NCI-H1694 treated with DMSO at 0.1 percent for 48 hours (cell line): ENCODE measurements at regions not wholly inside any gene's neighbourhood (a gene's known extent, or its start where the extent isn't known, plus 50 kb on each side); places are given as distances from the start of the nearest gene placed in this dataset.

ENCODE experiments used
- DNase-seq: peaks from one replicate; lab custom pipeline; 2025; lab: John Stamatoyannopoulos, UW

DNA sequence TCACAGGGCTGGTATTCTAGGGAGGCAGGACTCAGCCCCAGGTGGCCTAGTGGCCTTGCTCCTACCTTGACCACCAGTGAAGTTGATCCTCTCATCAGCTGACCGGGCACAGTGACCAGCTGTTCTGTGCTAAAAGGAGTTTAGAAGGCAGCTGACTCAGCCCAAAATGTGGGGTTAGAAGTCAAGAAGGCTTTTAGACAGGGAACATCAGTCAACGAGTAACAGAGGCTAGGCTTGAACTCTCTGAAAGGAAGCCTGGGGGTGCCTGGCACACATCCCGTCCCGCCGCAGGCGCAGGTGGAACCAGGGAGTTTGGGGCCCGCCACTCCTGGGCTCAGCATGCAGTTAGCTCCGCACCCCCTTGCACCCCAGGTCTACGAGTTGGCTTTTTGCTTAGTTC lies 114.9 kb upstream of the SLC45A1 start:
- no peak for DNase-seq

DNA sequence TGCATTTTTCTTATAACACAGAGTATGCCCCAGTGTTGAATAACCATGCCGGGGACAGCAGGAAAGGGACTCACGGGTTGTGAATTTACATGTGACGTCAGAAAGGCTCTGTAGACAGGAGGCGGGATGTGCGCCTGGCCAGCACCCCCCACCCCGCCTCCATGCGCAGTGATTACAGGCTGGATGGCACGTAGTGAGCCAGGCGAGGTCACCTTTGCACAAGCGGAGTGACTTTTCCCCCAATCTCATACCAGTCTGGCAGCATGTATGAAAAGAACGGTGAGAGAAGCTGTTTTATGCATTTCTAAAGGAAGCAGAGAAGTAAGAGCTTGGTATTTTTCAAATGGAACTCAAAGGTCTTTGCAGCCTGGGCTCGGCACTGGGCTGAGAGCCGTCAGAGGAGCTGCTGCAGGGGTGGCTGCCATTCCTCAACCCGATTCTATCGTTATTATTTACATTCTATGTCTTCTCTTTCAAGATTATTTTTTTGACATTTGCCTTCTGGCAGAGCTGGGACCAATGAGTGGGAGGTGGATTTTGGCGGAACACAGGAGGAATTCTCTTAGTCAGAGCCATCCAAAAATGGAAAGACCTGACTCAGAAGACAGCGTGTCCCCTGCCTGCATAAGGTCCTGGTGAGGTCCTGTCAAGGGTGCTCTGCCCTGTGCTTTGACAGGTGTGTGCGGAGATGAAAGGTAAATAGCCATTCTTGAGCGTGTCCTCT lies 115.6 kb upstream of the SLC45A1 start:
- no peak for DNase-seq

DNA sequence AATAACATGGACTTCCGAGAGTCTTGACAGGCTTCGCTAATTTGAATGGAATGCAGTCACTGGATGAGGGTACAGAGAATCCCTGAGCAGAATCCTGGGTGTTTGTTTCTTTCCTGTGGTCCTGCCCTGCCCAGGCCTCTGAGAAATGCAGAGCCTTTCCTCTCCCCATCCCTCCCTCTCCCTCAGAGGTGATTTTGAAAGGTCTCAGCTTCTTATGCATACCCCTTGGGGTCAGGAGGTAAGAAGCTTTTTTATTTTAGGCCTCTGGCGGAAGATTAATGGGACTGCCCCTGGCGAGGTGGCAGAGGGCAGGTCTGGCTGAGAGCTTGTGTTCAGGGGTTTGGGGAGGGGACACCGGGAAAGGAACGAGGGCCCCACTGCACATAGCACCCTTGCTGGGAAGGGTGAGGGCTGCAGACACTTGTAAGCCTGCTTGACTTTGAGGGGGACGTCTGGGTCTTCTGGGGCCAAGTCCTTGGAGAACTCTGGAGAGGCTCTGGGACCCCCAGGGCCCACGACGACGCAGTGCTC lies 116.5 kb upstream of the SLC45A1 start:
- no peak for DNase-seq

DNA sequence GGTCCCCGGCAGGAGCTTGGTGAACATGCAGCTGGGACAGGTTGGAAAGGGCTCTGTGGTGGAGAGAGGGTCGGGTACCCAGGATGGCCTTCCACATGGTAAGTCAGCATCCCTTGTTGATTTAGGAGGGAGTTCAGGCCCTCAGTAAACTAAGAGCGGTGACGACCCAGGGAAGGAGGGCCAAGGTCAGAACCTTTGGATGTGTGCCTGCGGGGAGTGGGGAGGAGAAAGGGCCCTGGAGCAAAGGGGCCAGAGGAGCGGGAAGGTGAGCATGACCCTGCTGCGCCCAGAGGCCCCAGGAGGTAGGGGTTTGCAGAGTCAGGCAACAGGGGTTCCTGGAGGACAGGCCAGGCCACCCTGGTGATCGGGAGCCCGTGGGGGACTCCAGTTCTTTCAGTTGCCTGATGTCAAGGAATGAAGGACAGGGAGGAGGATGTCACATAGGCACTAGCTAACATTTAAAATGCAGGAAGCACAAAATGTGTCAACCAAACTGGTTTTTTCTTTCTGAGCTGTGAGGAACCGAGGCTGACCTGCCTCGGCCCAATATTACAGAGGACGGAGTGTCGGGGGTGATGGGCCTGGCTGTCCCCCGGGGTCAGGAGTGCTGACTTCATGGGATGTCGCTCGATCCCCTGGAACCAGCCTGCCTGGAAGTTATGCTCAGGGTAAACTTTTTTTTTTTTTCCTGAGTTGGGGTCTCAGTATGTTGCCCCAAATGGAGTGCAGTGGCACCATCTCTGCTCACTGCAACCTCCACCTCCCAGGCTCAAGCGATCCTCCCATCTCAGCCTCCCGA lies 117.4 kb upstream of the SLC45A1 start:
- no peak for DNase-seq

DNA sequence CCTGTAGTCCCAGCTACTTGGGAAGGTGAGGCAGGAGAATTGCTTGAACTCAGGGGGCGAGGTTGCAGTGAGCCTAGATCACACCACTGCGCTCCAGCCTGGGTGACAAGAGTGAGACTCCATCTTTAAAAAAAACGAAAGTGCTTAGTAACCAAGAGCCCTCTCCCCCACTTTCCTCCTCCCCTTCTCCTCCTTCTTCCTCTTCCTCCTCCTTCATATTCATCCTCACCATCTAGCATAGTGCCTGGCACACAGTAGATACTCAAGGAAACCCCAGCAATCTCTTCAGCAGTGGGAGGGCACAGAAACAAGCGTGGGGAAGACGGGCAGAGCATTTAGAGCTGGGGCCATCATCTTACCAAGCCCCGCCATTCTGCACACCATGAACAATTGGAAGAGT lies 119.4 kb upstream of the SLC45A1 start:
- no peak for DNase-seq

DNA sequence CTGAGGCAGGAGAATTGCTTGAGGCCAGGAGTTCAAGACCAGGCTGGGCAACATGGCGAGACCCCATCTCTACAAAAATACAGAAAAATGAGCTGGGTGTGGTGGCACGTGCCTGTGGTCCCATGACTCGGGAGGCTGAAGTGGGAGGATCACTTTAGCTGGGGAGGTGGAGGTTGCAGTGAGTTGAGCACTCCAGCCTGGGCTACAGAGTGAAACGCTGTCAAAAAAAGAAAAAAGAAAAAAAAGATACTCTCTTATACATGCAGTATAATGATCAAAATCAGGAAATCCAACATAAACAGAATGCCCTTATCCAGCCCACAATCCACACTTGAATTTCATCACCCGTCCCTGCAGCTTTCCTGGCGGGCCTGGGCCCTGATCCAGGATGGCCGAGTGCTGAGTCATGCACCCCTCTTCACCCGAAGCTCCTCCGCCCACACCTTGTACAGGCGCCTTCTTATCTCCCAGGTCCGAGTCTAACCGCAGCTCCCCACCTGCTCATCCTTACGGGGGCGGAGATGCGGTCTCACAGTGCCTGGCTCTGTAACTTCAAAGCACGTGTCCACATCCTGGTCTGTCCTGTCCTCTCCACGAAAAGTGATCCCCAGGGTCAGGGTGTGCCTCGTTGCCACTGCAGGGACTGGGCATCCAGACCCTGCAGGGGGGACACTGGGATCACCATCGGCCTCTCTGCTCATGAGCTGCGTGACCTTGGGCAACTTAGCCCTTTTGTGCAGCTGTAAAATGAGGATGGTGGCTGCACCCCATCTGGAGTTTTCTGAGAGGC lies 120.2 kb upstream of the SLC45A1 start:
- DNase-seq: no peak

DNA sequence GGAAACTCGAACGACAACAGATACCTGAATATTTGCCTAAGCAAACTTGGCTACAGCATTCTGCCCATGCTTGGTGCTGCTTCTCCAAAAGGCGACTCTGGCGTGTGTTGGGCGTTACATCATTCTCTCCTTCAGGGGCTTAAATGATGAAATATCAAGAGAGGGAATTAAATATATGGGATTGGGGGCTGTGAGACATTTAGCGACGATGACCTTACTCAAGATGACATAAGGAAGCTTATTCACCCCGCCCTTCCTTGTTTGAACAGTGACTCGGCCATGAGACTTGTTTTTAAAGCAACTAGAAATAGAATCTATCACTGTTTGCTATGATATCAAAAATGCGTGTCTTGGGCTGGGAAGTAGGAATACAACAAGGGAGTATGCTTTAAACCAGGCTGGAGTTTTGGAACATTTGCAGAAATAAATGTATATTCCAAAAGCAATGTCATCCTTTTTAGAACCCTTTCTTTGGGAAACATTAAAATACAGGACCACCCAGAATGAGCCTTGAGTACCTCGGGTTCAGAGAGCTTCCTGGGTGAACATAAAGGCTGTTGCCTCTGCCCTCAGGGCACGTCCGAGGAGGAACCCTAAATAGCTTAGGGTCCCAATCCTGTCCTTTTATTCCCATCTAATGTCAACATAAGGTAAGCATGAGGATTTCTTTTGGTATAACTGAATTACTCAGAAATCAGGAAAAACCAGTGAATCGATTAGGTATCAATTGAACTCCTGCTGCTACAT lies 123.3 kb upstream of the SLC45A1 start:
- DNase-seq: no peak

DNA sequence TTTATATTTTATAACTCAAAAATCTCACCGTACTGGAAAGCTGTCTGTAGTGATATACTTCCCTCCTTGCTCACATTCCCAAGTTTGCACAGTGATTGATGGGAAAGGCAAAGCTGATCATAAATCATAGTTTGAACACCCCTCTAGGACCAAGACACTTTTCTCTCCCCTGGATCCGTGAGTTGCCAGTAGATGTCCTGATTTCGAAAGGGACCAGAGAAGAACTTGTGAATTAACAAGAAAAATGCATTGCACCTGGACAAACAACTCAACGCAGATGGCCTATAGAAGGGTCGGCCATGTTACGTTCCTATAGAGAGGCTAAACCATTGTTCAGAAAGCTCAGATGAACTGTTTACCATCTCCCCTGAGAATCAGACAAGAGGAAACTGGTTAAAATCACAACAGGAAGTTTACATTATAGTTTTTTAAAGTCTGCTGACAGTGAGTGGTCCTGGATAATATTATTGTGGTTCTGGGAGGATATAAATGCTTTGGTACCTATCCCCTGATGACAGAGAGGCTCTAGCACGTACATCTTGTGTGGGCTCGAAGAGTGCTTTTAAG lies 124.0 kb upstream of the SLC45A1 start:
- no peak for DNase-seq

DNA sequence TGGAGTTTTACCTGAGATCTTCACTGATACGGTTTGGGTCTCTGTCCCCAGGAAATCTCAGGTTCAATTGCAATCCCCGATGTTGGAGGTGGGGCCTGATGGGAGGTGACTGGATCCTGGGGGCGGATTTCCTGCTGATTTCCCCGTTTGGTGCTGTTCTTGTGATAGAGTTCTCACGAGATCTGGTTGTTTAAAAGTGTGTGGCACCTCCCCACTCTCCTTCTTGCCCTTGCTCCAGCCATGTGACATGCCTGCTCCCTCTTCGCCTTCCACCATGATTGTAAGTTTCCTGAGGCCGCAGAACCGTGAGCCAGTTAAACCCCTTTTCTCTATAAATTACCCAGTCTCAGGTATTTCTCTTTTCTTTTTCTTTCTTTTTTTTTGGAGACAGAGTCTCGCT lies 126.4 kb upstream of the SLC45A1 start:
- DNase-seq: no peak

DNA sequence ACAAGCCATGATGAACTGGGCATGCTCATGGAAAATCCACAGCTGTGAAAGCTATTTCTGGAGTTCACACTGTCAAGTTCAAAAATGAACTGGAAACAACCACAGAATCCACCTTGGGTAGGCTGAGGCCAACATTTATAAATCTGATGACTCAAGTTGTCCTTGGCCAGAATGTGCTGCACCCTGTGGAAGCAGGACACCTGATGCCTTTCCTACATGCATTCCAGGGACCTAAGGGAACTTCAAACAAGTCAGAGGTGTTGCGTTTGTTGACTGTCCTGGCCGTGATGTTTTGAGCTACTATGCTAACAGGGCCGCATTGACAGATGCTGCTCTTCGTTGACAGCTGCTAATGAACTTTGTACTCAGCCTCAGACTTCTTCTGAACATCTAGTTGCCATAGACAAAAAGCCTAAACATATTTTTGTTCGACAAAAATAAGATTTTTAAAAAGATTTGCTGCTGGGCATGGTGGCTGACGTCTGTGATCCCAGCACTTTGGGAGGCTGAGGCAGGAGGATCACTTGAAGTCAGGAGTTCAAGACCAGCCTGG lies 127.9 kb upstream of the SLC45A1 start:
- DNase-seq: no peak

DNA sequence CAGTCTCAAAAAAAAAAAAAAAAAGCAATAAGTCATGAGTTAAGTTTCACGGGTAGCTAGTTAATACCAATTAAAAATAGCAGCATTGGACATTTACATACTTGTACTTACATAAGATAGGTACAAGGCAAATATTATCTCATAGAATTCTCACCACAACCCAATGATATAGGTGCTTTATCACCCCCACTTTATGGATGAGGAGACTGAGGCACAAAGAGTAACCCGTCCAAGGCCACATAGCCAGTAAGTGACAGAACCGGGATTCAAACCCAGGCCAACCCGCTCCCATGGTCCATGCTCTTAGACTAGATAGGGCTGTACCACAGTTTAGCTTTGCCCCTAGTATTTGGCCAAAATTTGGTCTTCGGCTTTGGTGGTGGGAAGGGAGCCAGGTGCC lies 132.5 kb upstream of the SLC45A1 start:
- no peak for DNase-seq

DNA sequence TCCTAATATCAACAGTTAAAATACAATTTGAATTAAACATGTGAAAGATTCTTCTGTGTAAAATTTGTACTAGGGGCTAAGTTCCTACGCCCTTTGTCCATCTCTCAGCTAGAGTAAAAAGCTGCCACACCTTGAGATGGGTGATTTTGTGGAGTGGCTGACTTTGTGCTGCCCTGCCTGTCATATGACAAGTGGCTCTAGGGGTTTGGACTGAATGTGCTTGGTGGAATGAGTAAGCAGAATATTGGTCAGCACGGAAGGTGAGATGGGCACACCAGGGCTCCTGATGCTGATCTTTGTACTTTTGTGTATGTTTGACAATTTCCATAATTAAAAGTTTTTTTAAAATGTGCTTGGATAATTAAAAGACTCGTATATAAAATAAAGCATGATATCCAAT lies 133.6 kb upstream of the SLC45A1 start:
- no peak for DNase-seq

DNA sequence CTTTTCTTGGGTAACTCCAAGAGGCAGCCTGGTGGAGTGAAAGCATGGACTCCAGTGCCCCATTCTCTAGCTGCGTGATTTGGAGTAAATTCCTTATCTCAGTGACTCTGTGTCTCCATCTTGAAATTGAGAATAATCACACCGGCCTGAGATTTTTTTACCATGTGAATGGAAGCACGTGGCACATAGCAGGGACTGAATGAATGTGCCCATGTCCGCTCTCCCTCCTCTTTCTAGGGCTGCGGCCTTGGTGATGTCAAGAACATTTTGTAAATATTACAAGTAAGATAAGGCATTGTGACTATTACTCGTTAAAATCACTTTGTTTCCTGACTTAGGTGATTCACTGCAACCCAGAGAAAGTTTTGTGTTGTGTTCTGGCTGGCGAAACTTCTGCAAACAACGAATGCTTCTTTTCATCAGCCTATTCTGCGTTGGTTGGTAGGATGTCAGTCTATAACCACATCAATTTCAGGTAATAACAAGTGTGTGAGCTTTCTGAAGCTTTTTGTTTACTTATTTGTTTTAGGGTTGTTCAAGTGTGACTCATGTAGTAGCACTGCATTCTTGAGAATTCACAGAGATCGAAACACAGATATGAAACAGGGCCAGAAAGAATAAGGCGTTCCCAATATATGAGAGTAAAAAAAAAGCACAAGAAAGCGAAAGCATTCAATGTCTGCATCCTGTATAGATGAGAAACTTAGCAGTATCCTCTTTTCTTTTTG lies 135.7 kb upstream of the SLC45A1 start:
- DNase-seq: no peak

DNA sequence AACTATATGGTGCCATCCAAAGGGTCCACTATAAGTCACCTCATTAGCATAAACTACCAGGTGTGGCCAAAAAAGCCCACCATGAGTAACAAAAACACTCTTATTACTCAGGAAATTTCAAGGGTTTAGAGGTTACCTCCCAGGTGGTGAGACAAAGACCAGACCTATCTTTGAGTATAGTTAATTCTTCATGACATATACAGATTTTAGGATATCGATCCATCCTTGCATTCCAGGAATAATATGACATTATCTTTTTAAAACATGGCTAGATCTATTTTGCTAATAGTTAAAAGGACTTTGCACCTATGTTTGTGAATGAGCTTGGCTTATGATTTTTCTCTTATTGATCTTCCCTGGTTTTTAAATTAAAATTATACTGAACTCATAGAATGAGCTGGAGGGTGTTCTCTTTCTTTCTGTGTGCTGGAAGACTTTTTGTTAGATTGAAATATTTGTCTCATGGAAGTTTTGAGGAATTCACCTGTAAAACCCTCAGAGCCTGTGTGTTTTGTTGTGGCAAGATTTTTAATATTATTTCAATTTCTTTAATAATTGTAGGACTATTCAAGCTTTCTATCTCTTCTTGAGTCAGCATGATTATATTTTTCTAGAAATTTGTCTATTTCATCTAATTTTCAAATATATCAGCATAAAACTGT lies 138.7 kb upstream of the SLC45A1 start:
- no peak for DNase-seq

DNA sequence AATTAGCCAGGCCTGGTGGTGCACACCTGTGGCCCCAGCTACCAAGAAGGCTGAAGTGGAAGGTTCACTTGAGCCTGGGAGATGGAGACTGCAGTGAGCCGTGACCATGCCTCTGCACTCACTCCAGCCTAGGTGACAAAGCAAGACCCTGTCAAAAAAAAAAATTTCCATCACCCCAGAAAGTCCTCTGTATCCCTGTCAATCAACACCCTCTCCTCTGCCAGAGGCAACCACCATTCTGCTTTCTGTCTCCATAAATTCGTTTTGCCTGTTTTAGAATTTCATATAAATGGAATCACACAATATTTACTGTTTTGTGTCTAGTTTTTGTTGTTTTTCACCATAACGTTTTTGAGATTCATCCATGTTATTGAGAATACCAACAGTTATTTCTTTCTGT lies 141.6 kb upstream of the SLC45A1 start:
- no peak for DNase-seq

DNA sequence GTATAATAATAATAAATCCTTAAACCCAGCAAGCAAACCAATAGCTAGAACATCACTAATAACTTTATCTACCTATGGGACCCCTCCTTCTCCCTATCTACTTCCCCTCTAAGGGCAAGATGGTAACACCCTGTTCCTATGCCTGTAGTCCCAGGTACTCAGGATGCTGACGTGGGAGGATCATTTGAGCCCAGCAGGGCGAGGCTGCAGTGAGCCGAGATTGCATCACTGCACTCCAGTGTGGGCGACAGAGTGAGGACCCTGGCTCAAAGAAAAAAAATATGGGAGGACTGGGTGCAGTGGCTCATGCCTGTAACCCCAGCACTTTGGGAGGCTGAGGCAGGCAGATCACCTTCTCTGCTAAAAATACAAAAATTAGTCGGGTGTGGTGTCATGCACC lies 143.1 kb upstream of the SLC45A1 start:
- no peak for DNase-seq

DNA sequence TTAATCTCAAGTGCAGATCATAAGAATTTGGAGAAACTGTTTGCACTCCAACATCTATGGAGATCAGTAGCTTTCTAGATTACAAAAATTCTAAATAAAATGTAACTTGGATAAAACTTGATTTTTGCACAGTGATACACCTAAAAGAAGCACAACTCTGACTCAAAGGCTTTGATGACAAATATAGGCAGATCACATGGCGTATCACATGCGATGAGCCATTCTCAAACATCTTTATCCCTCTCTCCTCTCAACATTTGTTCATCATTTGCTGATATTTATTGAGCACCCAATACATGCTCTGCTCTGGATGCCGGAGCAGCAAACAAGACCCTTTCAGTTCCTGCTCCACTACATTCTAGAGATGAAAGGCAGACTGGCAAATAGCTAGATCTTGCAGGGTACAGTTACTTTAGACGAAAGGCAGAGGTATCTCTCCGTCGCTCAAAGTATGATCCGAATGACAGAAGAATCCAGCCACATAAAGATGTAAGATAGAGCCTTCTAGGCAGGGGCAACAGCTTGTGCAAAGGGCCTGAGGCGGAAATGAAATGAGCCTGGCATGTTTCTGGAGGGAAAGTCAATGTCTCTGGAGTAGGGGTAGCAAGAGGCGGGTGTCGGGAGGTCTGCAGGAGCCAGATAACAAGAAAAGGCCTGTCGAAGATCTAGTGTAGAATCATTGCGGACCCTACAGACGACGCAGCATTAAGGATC lies 145.8 kb upstream of the ERRFI1 start:
- no peak for DNase-seq

DNA sequence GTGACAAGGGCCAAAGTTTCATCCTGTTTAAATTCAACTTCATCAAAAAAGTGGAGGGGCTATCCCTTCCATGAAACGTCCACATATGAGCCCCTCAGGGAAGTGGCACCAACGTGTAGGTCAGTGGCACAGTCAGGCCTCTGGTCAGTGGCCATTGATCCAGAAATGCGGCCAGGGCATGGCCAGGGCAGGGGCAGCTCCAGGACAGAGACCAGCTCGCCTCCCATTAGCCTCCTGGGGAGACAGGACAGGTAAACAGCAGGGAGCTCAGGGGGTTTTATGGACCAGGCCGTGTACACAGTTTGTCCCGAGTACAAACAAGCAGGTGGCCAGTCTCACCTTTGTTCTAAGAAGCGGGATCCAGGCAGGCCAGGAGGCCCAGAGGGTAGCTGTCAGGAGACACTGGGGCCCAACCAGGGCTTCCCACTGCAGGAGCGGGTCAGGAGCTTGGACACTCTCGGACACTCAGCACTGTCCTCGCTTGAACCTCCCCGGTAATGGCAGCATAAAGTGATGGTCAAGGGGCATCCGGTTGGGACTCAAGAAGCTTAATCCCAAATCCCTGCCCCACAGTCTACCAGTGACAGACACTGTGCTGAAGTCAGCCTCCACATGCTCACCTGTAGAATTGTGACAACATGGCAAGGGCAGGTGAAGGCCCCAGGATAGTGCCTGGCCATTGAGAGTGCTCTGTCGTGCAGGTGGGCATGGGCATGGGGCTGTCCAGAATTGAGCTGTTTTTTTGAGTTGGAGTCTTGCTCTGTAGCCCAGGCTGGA lies 144.1 kb upstream of the ERRFI1 start:
- no peak for DNase-seq
